ENCODE measurements at regions not wholly inside any gene's neighbourhood (a gene's known extent, or its start where the extent isn't known, plus 50 kb on each side); places are given as distances from the start of the nearest gene placed in this dataset.

DNA sequence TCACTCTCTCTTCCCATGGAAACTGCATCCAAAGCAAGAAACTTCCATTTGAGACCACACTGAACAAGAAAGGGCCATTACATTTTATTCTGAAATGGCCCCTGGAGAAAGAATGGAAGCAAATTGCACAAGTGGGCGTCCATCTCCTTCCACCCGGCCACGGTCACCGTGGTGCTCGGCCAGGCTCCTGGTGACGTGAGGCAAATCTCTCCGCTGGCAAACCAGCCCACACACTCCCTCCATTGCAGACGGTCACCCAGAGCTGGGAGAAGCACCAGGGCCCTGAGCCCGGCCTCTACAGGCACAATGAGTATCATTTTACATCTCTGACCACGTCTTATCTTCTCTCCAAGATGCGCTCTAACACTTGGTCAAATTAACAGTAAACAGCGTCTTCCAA is 126.1 kb upstream of the FAM20C start:
- TF ChIP-seq GATA2 (IDR thresholded peaks at IDR 0.05; ENCODE audit: low read depth, low read length), result no peak
- no peak for TF ChIP-seq GATA3 (IDR thresholded peaks at IDR 0.05; ENCODE audit: low read depth, low read length)
